T-helper 22 cell (primary cell): ENCODE measurements at regions not wholly inside any gene's neighbourhood (a gene's known extent, or its start where the extent isn't known, plus 50 kb on each side); places are given as distances from the start of the nearest gene placed in this dataset.

Experiments
- DNase-seq: peaks from one replicate; pipeline ENCODE4 v3.0.0-alpha.2; 2020; ENCODE audit warnings: low read depth

GRCh38 chr13:78228211-78228610, 309.6 kb upstream of the EDNRB start:
- DNase-seq, result no peak

GRCh38 chr13:78227709-78228108, 309.1 kb upstream of the EDNRB start:
- no peak for DNase-seq

GRCh38 chr13:78215458-78216108, 297.0 kb upstream of the EDNRB start:
- DNase-seq, result no peak

GRCh38 chr13:78201411-78201810, 282.8 kb upstream of the EDNRB start:
- no peak for DNase-seq

GRCh38 chr13:78198821-78199220, 280.2 kb upstream of the EDNRB start:
- DNase-seq, result no peak

GRCh38 chr13:78198419-78198818, 279.8 kb upstream of the EDNRB start:
- no peak for DNase-seq

- no peak for DNase-seq
These were observed 278.6 kb upstream of the EDNRB start for GRCh38 chr13:78197231-78197630.

- no peak for DNase-seq
These were observed 276.4 kb upstream of the EDNRB start for GRCh38 chr13:78194904-78195639.

- no peak for DNase-seq
These were observed 275.2 kb upstream of the EDNRB start for GRCh38 chr13:78193846-78194245.

GRCh38 chr13:78192716-78193115, 274.1 kb upstream of the EDNRB start:
- DNase-seq, result no peak

GRCh38 chr13:78190296-78190695, 271.7 kb upstream of the EDNRB start:
- no peak for DNase-seq

- no peak for DNase-seq
These were observed 269.1 kb upstream of the EDNRB start for GRCh38 chr13:78187781-78188180.

- no peak for DNase-seq
These were observed 267.1 kb upstream of the EDNRB start for GRCh38 chr13:78185700-78186099.

GRCh38 chr13:78183732-78184131, 265.1 kb upstream of the EDNRB start:
- no peak for DNase-seq

GRCh38 chr13:78182813-78183212, 264.2 kb upstream of the EDNRB start:
- DNase-seq, result no peak

GRCh38 chr13:78177306-78177705, 258.7 kb upstream of the EDNRB start:
- no peak for DNase-seq

- no peak for DNase-seq
These were observed 258.2 kb upstream of the EDNRB start for GRCh38 chr13:78176880-78177279.

GRCh38 chr13:78169386-78169785, 250.8 kb upstream of the EDNRB start:
- DNase-seq, result no peak

- DNase-seq, result no peak
These were observed 250.3 kb upstream of the EDNRB start for GRCh38 chr13:78168981-78169380.

GRCh38 chr13:78161266-78161665, 242.6 kb upstream of the EDNRB start:
- no peak for DNase-seq

GRCh38 chr13:78160793-78161192, 242.2 kb upstream of the EDNRB start:
- DNase-seq, result no peak

- no peak for DNase-seq
These were observed 233.8 kb upstream of the EDNRB start for GRCh38 chr13:78152415-78152814.

- no peak for DNase-seq
These were observed 229.3 kb upstream of the EDNRB start for GRCh38 chr13:78147905-78148304.

- DNase-seq, result no peak
These were observed 226.6 kb upstream of the EDNRB start for GRCh38 chr13:78145276-78145675.
